HepG2 (cell line): ENCODE measurements at regions not wholly inside any gene's neighbourhood (a gene's known extent, or its start where the extent isn't known, plus 50 kb on each side); places are given as distances from the start of the nearest gene placed in this dataset.

Source experiments
- BRD4 ChIP-seq: sonication (generic); formaldehyde crosslinking; IDR thresholded peaks from 2 replicates; pipeline ENCODE4 v1.4.0; 2020; ENCODE audit warnings: missing genetic modification reagents
- DBP ChIP-seq: sonication (generic); formaldehyde crosslinking; IDR thresholded peaks from 2 replicates; pipeline ENCODE4 v1.4.0; 2020; ENCODE audit warnings: missing genetic modification reagents; ENCODE audit errors: not compliant biosample characterization
- FOXC1 ChIP-seq: sonication (generic); formaldehyde crosslinking; IDR thresholded peaks from 2 replicates; pipeline ENCODE4 v1.8.0; 2022; ENCODE audit warnings: mild to moderate bottlenecking, missing genetic modification reagents, borderline replicate concordance
- FOXP4 ChIP-seq: sonication (generic); formaldehyde crosslinking; IDR thresholded peaks from 2 replicates; pipeline ENCODE4 v1.4.0; 2020; ENCODE audit warnings: missing genetic modification reagents
- HOMEZ ChIP-seq: IDR thresholded peaks from 2 replicates; pipeline ENCODE4 v1.6.1; 2016; ENCODE audit warnings: low read depth
- JDP2 ChIP-seq: sonication (generic); formaldehyde crosslinking; IDR thresholded peaks from 2 replicates; pipeline ENCODE4 v1.8.1; 2022; ENCODE audit warnings: missing genetic modification reagents, borderline replicate concordance
- KDM5B ChIP-seq: sonication (generic); formaldehyde crosslinking; IDR thresholded peaks from 2 replicates; pipeline ENCODE4 v1.4.0; 2020; ENCODE audit warnings: missing genetic modification reagents, mild to moderate bottlenecking, borderline replicate concordance
- KLF16 ChIP-seq, 2 experiments: sonication (generic) in 1 of 2; formaldehyde crosslinking in 1 of 2; IDR thresholded peaks; 2 replicates each; pipeline versions ENCODE4 v1.6.1 to v1.8.0; 2016 to 2023; ENCODE audit warnings: missing genetic modification reagents in 2 of 2, missing compliant biosample characterization in 1 of 2
- SKI ChIP-seq: fragments of 450-650 bp; IDR thresholded peaks from one replicate; pipeline ENCODE4 v1.6.1; 2018; ENCODE audit warnings: mild to moderate bottlenecking; ENCODE audit not compliant: partially characterized antibody
- SKIL ChIP-seq: sonication (generic); formaldehyde crosslinking; IDR thresholded peaks from 2 replicates; pipeline ENCODE4 v1.8.0; 2022; ENCODE audit warnings: missing genetic modification reagents, mild to moderate bottlenecking, moderate library complexity, borderline replicate concordance
- ZBTB38 ChIP-seq: sonication (generic); formaldehyde crosslinking; IDR thresholded peaks from 2 replicates; pipeline ENCODE4 v1.5.1; 2020; ENCODE audit warnings: mild to moderate bottlenecking, missing genetic modification reagents
- ZIK1 ChIP-seq: sonication (generic); formaldehyde crosslinking; IDR thresholded peaks from 2 replicates; pipeline ENCODE4 v1.5.0; 2020; ENCODE audit warnings: mild to moderate bottlenecking, low read depth, missing genetic modification reagents, borderline replicate concordance
- ZNF235 ChIP-seq: sonication (generic); formaldehyde crosslinking; IDR thresholded peaks from 2 replicates; pipeline ENCODE4 v1.8.1; 2023; ENCODE audit warnings: mild to moderate bottlenecking, missing genetic modification reagents, borderline replicate concordance
- ZNF367 ChIP-seq: sonication (generic); formaldehyde crosslinking; IDR thresholded peaks from 2 replicates; pipeline ENCODE4 v1.4.0; 2020; ENCODE audit warnings: missing genetic modification reagents, borderline replicate concordance
- ZNF512 ChIP-seq: sonication (generic); formaldehyde crosslinking; IDR thresholded peaks from 2 replicates; pipeline ENCODE4 v1.4.0; 2020; ENCODE audit warnings: mild to moderate bottlenecking, missing genetic modification reagents
- ZNF547 ChIP-seq: sonication (generic); formaldehyde crosslinking; IDR thresholded peaks from 2 replicates; pipeline ENCODE4 v1.5.1; 2020; ENCODE audit warnings: mild to moderate bottlenecking, missing genetic modification reagents
- ZNF580 ChIP-seq: IDR thresholded peaks from 2 replicates; pipeline ENCODE4 v1.6.1; 2016; ENCODE audit warnings: low read depth, borderline replicate concordance
- ZNF782 ChIP-seq: sonication (generic); formaldehyde crosslinking; IDR thresholded peaks from 2 replicates; pipeline ENCODE4 v1.4.0; 2020; ENCODE audit warnings: missing genetic modification reagents, mild to moderate bottlenecking, borderline replicate concordance
- ZSCAN30 ChIP-seq: sonication (generic); formaldehyde crosslinking; IDR thresholded peaks from 2 replicates; pipeline ENCODE4 v1.5.0; 2020; ENCODE audit warnings: mild to moderate bottlenecking, missing genetic modification reagents
- ZSCAN5A ChIP-seq: sonication (generic); formaldehyde crosslinking; IDR thresholded peaks from 2 replicates; pipeline ENCODE4 v1.8.0; 2022; ENCODE audit warnings: mild to moderate bottlenecking, missing genetic modification reagents, borderline replicate concordance

- TF ChIP-seq JDP2 (CRISPR knock-in tag) (no peak), SKI (no peak), ZBTB38 (CRISPR knock-in tag) (peak; percentile 61; the same call in 1 of the 2 replicates), SKIL (CRISPR knock-in tag) (no peak), BRD4 (CRISPR knock-in tag) (no peak), KLF16 (CRISPR knock-in tag; IDR thresholded peaks at IDR 0.05) (no peak), ZNF235 (no peak), ZNF512 (CRISPR knock-in tag) (no peak), ZSCAN30 (CRISPR knock-in tag) (0 out of 2 replicates have a peak, but pooled peaks have one; percentile 15), HOMEZ (no peak), ZIK1 (CRISPR knock-in tag) (no peak), ZNF580 (CRISPR knock-in tag) (no peak), FOXP4 (CRISPR knock-in tag) (no peak), KDM5B (no peak), ZNF782 (CRISPR knock-in tag) (no peak), ZNF367 (CRISPR knock-in tag) (no peak), ZNF547 (no peak), FOXC1 (CRISPR knock-in tag) (no peak), DBP (CRISPR knock-in tag) (no peak), ZSCAN5A (CRISPR knock-in tag) (peak; percentile 3; the same call in 1 of the 2 replicates)
Observed at GRCh38 chr20:50398064-50398463, 112.1 kb upstream of the PTPN1 start (continued).
